Progenitor cell of endocrine pancreas (in vitro differentiated cells): ENCODE measurements at regions not wholly inside any gene's neighbourhood (a gene's known extent, or its start where the extent isn't known, plus 50 kb on each side); places are given as distances from the start of the nearest gene placed in this dataset.

Experiments
- DNase-seq: peaks from one replicate; pipeline ENCODE4 v3.0.0; 2021; ENCODE audit warnings: low spot score; ENCODE audit not compliant: unreplicated experiment
- H3K27ac Mint-ChIP-seq: 2 replicates; pipeline ENCODE4 v1.8.0; 2021; ENCODE audit warnings: mild to moderate bottlenecking, moderate library complexity, mixed read lengths
- H3K27me3 Mint-ChIP-seq: 2 replicates; pipeline ENCODE4 v1.8.0; 2021; ENCODE audit warnings: mixed read lengths
- H3K36me3 Mint-ChIP-seq: 2 replicates; pipeline ENCODE4 v1.8.0; 2022; ENCODE audit warnings: mixed read lengths; ENCODE audit not compliant: insufficient read depth
- H3K4me1 Mint-ChIP-seq: 2 replicates; pipeline ENCODE4 v1.8.0; 2021; ENCODE audit warnings: low read depth, mixed read lengths
- H3K4me3 Mint-ChIP-seq: 2 replicates; pipeline ENCODE4 v1.8.0; 2021; ENCODE audit warnings: low read depth, mild to moderate bottlenecking, moderate library complexity, mixed read lengths
- H3K9me3 Mint-ChIP-seq: 2 replicates; pipeline ENCODE4 v1.8.0; 2021; ENCODE audit warnings: low read depth, mixed read lengths
- TF ChIP-seq, protein P1 (sequence below): fragments of 200-600 bp; sonication (generic); IDR thresholded peaks from one replicate; pipeline ENCODE4 v1.5.0; 2021; ENCODE audit warnings: antibody characterized with exemption, mild to moderate bottlenecking; ENCODE audit not compliant: unreplicated experiment

DNA sequence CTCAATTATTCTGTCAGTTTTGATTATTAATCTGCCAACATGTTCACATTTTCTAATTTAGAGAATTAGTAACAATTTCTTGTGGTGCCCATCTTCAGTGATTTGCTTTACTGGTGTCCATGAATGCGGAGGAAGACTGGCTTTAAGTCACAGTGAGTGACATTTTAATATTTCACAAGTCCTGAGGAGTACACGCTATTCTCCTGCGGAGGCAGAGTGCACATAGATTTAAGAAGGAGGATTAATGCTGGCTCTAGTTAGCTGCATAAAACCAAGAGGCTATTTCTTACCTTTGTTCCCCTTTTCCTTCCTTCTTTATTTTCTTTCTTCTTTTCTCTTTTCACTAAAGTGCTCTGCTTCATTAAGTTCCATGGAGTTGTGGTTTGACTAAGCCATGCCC is 495.2 kb upstream of the IGFBP7 start:
- H3K36me3 Mint-ChIP-seq = no peaks in the 10 kb centered on the region
- peaks cover 2% of the 10 kb centered on the region for H3K4me1 Mint-ChIP-seq
- H3K4me3 Mint-ChIP-seq = no peak overlapping the region
- H3K27me3 Mint-ChIP-seq = no peaks in the 10 kb centered on the region
- DNase-seq = no peak
- H3K27ac Mint-ChIP-seq = no peak overlapping the region
- TF ChIP-seq, protein P1, sequence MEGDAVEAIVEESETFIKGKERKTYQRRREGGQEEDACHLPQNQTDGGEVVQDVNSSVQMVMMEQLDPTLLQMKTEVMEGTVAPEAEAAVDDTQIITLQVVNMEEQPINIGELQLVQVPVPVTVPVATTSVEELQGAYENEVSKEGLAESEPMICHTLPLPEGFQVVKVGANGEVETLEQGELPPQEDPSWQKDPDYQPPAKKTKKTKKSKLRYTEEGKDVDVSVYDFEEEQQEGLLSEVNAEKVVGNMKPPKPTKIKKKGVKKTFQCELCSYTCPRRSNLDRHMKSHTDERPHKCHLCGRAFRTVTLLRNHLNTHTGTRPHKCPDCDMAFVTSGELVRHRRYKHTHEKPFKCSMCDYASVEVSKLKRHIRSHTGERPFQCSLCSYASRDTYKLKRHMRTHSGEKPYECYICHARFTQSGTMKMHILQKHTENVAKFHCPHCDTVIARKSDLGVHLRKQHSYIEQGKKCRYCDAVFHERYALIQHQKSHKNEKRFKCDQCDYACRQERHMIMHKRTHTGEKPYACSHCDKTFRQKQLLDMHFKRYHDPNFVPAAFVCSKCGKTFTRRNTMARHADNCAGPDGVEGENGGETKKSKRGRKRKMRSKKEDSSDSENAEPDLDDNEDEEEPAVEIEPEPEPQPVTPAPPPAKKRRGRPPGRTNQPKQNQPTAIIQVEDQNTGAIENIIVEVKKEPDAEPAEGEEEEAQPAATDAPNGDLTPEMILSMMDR = no peak
- H3K9me3 Mint-ChIP-seq = no peaks in the 10 kb centered on the region

DNA sequence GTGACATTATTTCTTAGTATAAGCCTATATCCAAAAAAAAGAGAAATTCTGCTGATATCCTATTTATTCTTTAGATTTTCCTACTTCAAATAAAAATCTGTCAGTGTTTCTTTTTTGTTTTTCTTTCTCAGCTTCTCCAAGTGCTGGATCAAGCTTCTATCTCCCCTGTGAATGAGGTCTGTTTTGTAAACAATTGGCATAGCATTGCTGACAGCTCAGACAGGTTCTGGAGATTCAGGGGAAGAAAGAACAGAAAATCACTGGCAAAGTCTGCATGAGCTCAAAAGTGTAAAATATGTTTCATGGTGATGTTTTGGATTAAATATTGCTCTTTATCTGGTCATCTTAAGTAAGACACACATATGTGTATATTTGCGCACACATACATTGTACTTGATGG is 492.0 kb upstream of the IGFBP7 start:
- no peak overlapping the region for H3K4me3 Mint-ChIP-seq
- H3K27me3 Mint-ChIP-seq = no peaks in the 10 kb centered on the region
- TF ChIP-seq, protein P1 = no peak
- no peak for DNase-seq
- no peaks in the 10 kb centered on the region for H3K4me1 Mint-ChIP-seq
- no peaks in the 10 kb centered on the region for H3K9me3 Mint-ChIP-seq
- H3K27ac Mint-ChIP-seq = no peak overlapping the region
- H3K36me3 Mint-ChIP-seq = no peaks in the 10 kb centered on the region

DNA sequence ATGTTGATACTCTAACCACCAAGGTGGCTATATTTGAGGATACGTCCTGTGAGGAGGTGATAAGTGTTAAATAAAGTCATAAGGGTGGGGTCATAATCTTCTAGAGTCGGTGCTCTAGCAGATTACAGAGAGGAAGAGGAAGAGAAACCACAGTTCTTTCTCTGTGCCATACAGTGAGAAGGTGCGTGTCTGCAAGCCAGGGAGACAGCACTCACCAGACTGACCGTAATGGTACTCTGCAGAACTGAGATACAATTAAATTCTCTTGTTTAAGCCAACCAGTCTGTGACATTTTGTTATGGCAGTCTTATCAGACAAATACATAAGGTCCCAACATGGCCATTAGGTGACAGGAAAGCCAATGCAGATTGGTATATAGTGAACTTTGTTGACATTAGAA is 480.9 kb upstream of the IGFBP7 start:
- no peak for DNase-seq
- no peaks in the 10 kb centered on the region for H3K9me3 Mint-ChIP-seq

DNA sequence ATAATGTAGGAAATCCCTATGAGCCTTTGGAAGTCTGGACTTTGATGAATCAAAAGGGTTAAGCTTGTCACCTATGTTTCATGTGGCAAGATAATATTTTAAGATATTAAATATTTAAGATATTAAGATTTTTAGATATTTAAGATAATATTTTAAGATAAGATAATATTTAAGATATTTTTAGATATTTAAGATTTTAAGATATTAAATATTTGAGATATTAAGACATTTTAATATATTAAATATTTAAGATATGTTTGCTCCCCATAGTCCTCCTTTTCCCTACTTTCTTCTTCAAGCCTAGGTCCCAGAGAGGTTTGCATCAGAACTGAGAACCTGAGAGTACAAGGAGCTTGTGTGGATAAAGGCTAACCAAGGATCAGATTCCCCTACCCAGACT is 478.4 kb upstream of the IGFBP7 start:
- H3K36me3 Mint-ChIP-seq = no peaks in the 10 kb centered on the region
- TF ChIP-seq, protein P1 = no peak
- H3K27me3 Mint-ChIP-seq = no peaks in the 10 kb centered on the region
- no peak for DNase-seq
- H3K4me1 Mint-ChIP-seq = no peaks in the 10 kb centered on the region
- no peak overlapping the region for H3K4me3 Mint-ChIP-seq
- no peaks in the 10 kb centered on the region for H3K9me3 Mint-ChIP-seq
- H3K27ac Mint-ChIP-seq = no peak overlapping the region

More for the DNA sequence above, 480.9 kb upstream of the IGFBP7 start:
- TF ChIP-seq, protein P1 = no peak
- Mint-ChIP-seq H3K36me3 (no peaks in the 10 kb centered on the region), H3K4me1 (no peaks in the 10 kb centered on the region), H3K4me3 (no peak overlapping the region), H3K27me3 (no peaks in the 10 kb centered on the region), H3K27ac (no peak overlapping the region)

DNA sequence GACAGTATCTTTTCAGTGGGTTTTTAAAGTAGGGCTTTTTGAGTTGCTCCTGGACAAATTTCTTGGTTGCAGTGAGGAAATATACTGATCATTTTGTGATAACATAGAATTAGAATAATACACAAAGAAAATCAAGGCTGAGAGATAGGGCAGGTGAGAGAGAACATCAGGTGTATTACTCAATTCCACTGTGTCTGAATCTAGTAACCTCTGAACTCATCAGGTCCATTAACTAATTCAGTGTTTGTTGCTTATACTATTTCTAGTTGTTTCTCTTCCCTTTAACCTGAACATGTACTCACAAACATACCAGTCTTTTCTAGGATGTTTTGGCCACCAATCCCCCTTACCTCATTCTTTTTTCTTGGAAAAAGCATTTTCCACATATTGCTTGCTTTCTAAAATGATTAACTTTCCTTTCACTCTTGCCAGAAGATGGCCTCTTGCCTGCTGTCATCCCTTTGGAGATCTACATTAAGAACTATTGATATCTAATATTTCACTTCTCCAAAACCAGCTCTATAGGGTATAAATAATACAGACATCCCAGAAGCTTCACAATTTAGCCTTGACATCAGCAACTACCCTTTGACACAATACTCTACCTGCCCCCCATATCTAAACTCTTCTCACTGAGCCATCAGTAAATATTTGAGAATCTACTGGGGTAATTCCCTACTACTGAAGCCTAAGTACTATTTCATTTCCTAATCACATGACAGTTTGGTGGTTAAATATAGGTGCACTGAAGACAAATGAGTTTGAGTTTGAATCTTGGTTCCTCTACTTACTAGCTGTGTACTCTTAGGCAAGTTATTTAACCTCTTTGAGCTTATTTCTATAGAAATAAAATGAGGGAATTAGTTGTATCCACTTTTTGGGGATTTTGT is 470.8 kb upstream of the IGFBP7 start:
- H3K4me3 Mint-ChIP-seq = no peak overlapping the region

More for the DNA sequence above, 470.8 kb upstream of the IGFBP7 start:
- Mint-ChIP-seq H3K27me3 (no peaks in the 10 kb centered on the region), H3K36me3 (no peaks in the 10 kb centered on the region), H3K4me1 (no peaks in the 10 kb centered on the region), H3K27ac (no peak overlapping the region), H3K9me3 (peaks cover 3% of the 10 kb centered on the region)
- no peak for DNase-seq
- TF ChIP-seq, protein P1 = no peak
